ENCODE measurements at regions not wholly inside any gene's neighbourhood (a gene's known extent, or its start where the extent isn't known, plus 50 kb on each side); places are given as distances from the start of the nearest gene placed in this dataset.

DNA sequence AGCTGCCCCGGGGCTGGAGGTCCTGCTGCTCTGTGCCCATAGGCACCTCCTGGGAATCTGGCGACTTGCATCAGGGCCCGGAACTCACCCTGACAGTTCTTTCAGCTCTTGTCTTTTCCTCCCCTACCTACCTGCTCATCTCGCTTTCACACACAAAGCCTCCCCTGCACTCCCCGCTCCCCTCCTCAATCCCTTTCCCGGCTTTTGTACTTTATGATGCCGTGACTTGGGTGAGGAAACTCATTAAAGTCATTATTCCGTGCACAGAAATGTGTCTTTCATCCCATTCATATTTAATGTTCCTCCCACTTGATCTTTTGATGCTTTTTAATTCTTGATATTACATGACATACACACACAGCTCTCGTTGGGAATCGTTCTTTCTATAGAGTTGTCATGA, 218.6 kb downstream of the RPS24 start:
- Histone ChIP-seq H3K4me1 (ENCODE audit: control insufficient read depth in 1 of 2, insufficient read depth in 2 of 2, low read length in 2 of 2) (peaks cover 0 to 5% of the 10 kb centered on the region in 2 donors), H3K36me3 (ENCODE audit: control insufficient read depth in 1 of 2, insufficient read depth in 2 of 2, low read length in 2 of 2) (no peaks in the 10 kb centered on the region), H3K27me3 (ENCODE audit: low read depth, low read length) (no peaks in the 10 kb centered on the region), H3K9me3 (ENCODE audit: control insufficient read depth in 1 of 2, low read length in 2 of 2) (no peaks in the 10 kb centered on the region), H3K4me3 (ENCODE audit: low read depth in 1 of 2, low read length in 2 of 2) (no peak overlapping the region), H3K27ac (ENCODE audit: low read length) (no peak overlapping the region)

DNA sequence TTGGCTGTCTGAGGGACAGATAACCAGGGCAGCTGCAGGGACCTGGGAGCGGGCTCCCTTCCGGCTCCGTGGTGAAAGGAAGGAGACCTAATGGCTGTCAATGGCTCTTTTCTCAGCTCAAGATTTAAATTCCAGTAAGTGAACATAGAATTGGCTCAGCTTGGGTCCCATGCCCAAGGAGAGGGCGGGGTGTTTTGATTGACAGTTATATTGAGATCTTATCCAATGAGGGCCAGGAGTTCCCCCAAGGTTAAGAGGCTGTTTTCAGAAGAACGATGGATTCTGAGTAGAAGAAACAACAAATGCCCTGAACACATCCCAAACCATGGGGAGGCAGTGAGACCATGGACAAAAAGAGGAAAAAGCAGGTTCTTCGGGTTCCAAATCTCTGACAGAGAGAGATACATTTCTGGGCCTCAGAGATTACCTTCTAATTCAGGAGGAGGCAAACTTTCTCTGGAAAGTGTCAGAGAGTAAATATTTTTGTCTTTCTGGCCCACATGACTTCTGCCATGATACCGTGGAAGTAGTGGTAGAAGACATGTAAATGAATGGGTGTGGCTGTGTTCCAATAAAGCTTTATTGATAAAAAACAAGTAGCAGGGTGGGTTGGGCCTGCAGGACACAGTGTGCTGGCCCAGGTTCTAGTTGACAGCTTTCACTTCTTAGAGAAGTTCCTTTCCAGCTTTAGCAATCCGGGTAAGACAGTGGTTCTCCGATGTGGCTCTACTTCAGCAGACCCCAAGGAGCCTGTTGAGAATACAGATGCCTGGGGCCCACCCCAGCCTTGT, 219.6 kb downstream of the RPS24 start:
- Histone ChIP-seq H3K27me3 (ENCODE audit: low read depth, low read length) (no peaks in the 10 kb centered on the region), H3K4me3 (ENCODE audit: low read depth in 1 of 2, low read length in 2 of 2) (no peak overlapping the region), H3K36me3 (ENCODE audit: control insufficient read depth in 1 of 2, insufficient read depth in 2 of 2, low read length in 2 of 2) (no peaks in the 10 kb centered on the region), H3K4me1 (ENCODE audit: control insufficient read depth in 1 of 2, insufficient read depth in 2 of 2, low read length in 2 of 2) (peaks cover 0 to 5% of the 10 kb centered on the region in 2 donors), H3K9me3 (ENCODE audit: control insufficient read depth in 1 of 2, low read length in 2 of 2) (no peaks in the 10 kb centered on the region), H3K27ac (ENCODE audit: low read length) (no peak overlapping the region)

DNA sequence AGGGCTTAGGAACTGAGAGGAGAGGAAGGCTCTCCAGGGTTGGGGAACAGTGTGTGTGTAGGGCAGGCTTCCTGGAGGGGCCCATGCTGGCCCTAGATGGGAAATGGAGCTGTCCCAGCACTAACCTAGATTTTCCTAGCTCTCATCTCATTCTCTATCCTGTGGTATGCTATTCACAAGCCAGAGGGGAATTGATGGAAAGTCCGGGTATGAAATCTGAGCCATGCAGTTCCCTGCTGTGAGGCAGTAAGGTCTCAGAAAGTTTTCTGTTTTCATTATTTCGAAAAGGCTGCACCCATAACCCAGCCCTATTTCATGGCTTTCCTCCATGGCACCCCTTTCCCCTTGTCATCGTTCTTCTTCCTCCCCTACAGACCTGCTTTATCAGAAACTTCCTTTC, 220.3 kb downstream of the RPS24 start:
- H3K36me3 ChIP-seq (ENCODE audit: control insufficient read depth in 1 of 2, insufficient read depth in 2 of 2, low read length in 2 of 2) = no peaks in the 10 kb centered on the region
- no peaks in the 10 kb centered on the region for H3K9me3 ChIP-seq (ENCODE audit: control insufficient read depth in 1 of 2, low read length in 2 of 2)
- H3K27ac ChIP-seq (ENCODE audit: low read length) = no peak overlapping the region
- H3K4me3 ChIP-seq (ENCODE audit: low read depth in 1 of 2, low read length in 2 of 2) = no peak overlapping the region
- no peaks in the 10 kb centered on the region for H3K27me3 ChIP-seq (ENCODE audit: low read depth, low read length)
- H3K4me1 ChIP-seq (ENCODE audit: control insufficient read depth in 1 of 2, insufficient read depth in 2 of 2, low read length in 2 of 2) = peaks cover 0 to 5% of the 10 kb centered on the region in 2 donors

DNA sequence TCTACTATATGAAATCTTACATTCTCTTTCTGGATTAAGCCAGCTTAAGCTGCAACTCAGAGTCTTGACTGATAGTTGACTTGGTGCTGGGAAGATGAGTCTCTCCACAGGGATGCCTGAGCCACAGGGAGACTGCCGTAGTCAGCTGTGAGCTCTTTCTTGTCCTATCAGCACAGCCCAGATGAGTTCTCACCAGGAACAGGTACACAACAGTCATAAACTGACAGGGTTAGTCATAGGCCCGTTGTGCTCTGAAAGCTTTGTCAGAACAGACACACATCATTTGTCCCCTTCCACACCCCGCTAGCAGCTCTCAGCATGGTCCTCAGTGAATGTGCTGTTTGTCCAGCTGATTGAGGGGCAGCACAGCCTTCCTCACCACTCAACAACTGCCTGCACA, 221.6 kb downstream of the RPS24 start:
- H3K4me3 ChIP-seq (ENCODE audit: low read depth in 1 of 2, low read length in 2 of 2) = no peak overlapping the region
- H3K4me1 ChIP-seq (ENCODE audit: control insufficient read depth in 1 of 2, insufficient read depth in 2 of 2, low read length in 2 of 2) = peaks cover 0 to 5% of the 10 kb centered on the region in 2 donors
- no peaks in the 10 kb centered on the region for H3K27me3 ChIP-seq (ENCODE audit: low read depth, low read length)
- no peaks in the 10 kb centered on the region for H3K36me3 ChIP-seq (ENCODE audit: control insufficient read depth in 1 of 2, insufficient read depth in 2 of 2, low read length in 2 of 2)
- H3K9me3 ChIP-seq (ENCODE audit: control insufficient read depth in 1 of 2, low read length in 2 of 2) = no peaks in the 10 kb centered on the region
- H3K27ac ChIP-seq (ENCODE audit: low read length) = peak overlapping the region; percentile 47

DNA sequence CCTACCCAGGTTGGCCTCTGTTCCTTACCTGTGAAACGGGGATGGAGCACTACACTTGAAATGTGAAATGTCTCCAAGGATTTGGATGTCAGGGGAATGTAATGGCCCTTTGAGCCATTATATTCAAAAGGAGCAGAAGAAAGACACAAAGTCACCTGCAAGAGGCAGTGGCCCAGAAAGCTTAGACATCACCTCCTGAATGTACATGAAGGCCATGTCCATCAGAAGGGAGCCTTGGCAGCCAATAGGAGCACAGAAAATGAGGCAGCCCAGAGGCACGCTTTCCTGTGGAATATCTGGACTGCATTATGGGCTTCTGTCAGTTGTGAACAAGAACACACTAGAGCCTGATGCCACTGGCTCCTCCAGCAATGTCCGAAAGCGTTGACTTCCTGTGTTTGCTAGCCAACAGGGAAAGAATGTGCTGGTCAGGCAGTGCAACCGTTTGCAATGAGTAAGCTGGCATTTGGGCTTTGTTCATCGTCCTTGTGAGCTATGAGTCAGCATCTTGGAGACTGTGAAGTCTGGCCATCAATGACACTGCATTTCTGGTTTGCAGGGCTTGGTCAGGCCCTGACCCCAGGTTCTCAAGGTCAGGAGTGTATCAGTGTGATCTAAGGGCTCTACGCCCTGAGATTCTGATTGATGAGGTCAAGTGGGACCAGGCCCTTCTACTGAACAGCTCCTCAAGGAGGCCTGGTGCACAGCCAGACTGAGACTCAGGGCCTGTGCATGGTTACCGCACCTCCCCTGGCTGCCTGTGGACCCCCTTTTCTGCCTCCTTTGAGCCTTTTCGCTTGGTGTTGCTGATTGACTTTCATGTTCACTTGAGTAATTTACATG, 222.4 kb downstream of the RPS24 start:
- H3K4me3 ChIP-seq (ENCODE audit: low read depth in 1 of 2, low read length in 2 of 2) = no peak overlapping the region
- H3K4me1 ChIP-seq (ENCODE audit: control insufficient read depth in 1 of 2, insufficient read depth in 2 of 2, low read length in 2 of 2) = peaks cover 0 to 5% of the 10 kb centered on the region in 2 donors
- peak overlapping the region; percentile 67 for H3K27ac ChIP-seq (ENCODE audit: low read length)
- H3K27me3 ChIP-seq (ENCODE audit: low read depth, low read length) = no peaks in the 10 kb centered on the region
- H3K9me3 ChIP-seq (ENCODE audit: control insufficient read depth in 1 of 2, low read length in 2 of 2) = no peaks in the 10 kb centered on the region
- no peaks in the 10 kb centered on the region for H3K36me3 ChIP-seq (ENCODE audit: control insufficient read depth in 1 of 2, insufficient read depth in 2 of 2, low read length in 2 of 2)

DNA sequence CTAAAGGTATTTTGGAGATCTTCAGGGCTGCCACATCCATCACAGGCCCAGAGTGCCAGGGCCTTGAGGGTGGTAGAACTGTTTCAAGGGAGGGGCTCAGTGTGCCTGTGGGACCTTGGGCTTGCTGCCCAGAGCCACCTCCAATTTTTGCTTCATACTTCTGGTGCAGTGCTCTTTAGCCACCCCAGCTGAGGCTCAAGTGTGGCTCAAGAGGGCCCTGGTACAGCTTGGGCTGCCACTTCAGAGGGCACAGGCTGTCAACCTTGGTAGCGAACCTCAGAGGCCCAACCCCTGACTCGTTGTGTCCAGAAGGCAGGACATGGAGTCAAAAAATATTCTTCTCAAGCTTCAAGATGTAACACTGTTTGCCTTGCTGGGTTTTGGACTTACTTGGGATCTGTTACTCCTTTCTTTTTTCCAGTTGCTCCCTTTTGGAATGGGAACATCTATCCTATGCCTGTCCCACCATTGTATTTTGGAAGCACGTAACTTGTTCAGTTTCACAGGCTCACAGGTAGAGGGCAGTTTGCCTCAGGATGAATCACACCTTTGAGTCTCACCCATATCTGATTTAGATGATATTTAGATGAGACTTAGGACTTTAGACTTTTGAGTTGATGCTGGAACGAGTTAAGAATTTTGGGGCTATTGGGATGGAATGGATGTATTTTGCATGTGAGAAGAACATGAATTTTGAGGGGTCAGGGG, 224.8 kb downstream of the RPS24 start:
- Histone ChIP-seq H3K4me1 (ENCODE audit: control insufficient read depth in 1 of 2, insufficient read depth in 2 of 2, low read length in 2 of 2) (peaks cover 0 to 5% of the 10 kb centered on the region in 2 donors), H3K27ac (ENCODE audit: low read length) (no peak overlapping the region), H3K27me3 (ENCODE audit: low read depth, low read length) (no peaks in the 10 kb centered on the region), H3K36me3 (ENCODE audit: control insufficient read depth in 1 of 2, insufficient read depth in 2 of 2, low read length in 2 of 2) (no peaks in the 10 kb centered on the region), H3K9me3 (ENCODE audit: control insufficient read depth in 1 of 2, low read length in 2 of 2) (no peaks in the 10 kb centered on the region), H3K4me3 (ENCODE audit: low read depth in 1 of 2, low read length in 2 of 2) (no peak overlapping the region)

DNA sequence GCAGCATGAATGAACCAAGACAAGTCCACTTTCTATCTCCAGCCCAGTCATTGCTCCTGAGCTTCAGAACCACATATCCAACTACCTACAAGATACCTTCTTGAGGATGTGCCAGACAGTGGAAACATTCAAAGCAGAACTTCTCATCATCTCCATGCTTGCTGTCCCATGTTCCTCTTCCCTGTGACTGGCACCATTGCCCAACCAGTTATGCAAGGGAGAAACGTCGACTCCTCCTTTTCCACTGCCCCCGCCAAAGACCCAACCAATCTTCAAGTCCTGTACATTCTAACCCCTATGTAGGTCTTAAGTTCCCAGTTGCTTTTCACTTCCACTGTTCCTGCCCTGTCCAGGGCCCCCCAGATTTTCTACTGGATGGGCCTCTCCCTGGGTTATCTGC, 225.7 kb downstream of the RPS24 start:
- Histone ChIP-seq H3K36me3 (ENCODE audit: control insufficient read depth in 1 of 2, insufficient read depth in 2 of 2, low read length in 2 of 2) (no peaks in the 10 kb centered on the region), H3K27me3 (ENCODE audit: low read depth, low read length) (no peaks in the 10 kb centered on the region), H3K27ac (ENCODE audit: low read length) (no peak overlapping the region), H3K4me3 (ENCODE audit: low read depth in 1 of 2, low read length in 2 of 2) (no peak overlapping the region), H3K4me1 (ENCODE audit: control insufficient read depth in 1 of 2, insufficient read depth in 2 of 2, low read length in 2 of 2) (peaks cover 0 to 5% of the 10 kb centered on the region in 2 donors), H3K9me3 (ENCODE audit: control insufficient read depth in 1 of 2, low read length in 2 of 2) (no peaks in the 10 kb centered on the region)

DNA sequence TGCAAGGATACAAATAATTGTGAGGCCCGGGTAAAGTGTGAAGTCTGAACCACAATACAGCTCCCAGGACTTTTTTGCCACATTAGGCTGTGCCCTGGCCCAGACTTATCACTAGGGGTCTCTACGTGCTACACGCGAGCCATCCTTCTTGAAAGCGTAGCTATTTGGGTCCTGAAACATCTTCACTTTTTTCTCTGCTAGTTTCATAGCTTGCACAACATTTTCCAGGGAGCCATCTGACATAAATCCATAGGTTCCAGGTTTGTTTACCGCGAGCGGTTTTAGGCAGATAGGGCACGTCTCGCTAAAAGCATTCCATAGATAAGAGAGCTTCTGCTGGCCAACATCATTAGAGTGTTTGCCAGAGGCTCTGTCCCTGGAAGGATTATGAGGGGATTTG, 226.5 kb downstream of the RPS24 start:
- Histone ChIP-seq H3K36me3 (ENCODE audit: control insufficient read depth in 1 of 2, insufficient read depth in 2 of 2, low read length in 2 of 2) (no peaks in the 10 kb centered on the region), H3K27me3 (ENCODE audit: low read depth, low read length) (no peaks in the 10 kb centered on the region), H3K4me1 (ENCODE audit: control insufficient read depth in 1 of 2, insufficient read depth in 2 of 2, low read length in 2 of 2) (peaks cover 0 to 5% of the 10 kb centered on the region in 2 donors), H3K9me3 (ENCODE audit: control insufficient read depth in 1 of 2, low read length in 2 of 2) (no peaks in the 10 kb centered on the region), H3K4me3 (ENCODE audit: low read depth in 1 of 2, low read length in 2 of 2) (no peak overlapping the region), H3K27ac (ENCODE audit: low read length) (no peak overlapping the region)

DNA sequence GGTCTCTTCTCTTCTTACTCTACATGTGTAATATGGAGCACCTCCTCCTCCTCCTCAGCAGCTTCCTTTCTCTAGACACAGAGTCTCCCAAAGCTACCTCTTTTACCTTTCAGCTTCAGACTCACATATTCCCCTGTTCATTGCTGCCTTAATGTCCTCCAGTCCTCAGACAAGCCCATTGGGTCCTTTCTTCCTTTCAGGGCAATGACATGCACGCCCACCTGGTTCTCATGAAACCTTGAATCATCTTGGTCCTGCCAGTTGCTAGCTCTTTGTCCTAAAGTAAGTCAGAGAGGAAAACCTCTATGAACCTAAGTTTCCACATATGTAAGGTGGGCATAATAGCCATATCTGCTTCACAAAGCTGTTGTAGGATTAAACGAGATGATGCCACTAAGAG, 227.0 kb downstream of the RPS24 start:
- Histone ChIP-seq H3K4me3 (ENCODE audit: low read depth in 1 of 2, low read length in 2 of 2) (no peak overlapping the region), H3K4me1 (ENCODE audit: control insufficient read depth in 1 of 2, insufficient read depth in 2 of 2, low read length in 2 of 2) (peaks cover 0 to 2% of the 10 kb centered on the region in 2 donors), H3K27me3 (ENCODE audit: low read depth, low read length) (no peaks in the 10 kb centered on the region), H3K36me3 (ENCODE audit: control insufficient read depth in 1 of 2, insufficient read depth in 2 of 2, low read length in 2 of 2) (no peaks in the 10 kb centered on the region), H3K27ac (ENCODE audit: low read length) (no peak overlapping the region), H3K9me3 (ENCODE audit: control insufficient read depth in 1 of 2, low read length in 2 of 2) (no peaks in the 10 kb centered on the region)

DNA sequence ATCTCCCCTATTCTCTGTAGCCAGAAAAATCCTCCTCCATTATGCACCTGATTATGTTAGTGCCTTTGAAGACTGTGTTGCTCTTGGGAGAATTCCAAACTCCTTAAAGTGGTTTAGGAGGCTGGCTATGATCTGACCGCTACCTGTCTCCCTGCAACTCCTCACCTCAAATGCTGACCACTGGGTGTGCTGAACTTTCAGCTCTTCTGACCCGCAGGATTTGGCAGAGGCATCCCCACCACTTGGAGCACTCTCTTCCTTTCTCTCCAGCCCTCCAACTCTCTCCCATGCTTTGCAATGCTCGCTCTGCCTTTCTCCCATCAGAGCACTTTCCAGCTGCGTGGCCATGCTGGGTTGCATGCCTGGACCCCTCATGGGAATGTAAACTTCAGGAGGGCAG, 227.6 kb downstream of the RPS24 start:
- Histone ChIP-seq H3K27me3 (ENCODE audit: low read depth, low read length) (no peaks in the 10 kb centered on the region), H3K27ac (ENCODE audit: low read length) (no peak overlapping the region), H3K4me1 (ENCODE audit: control insufficient read depth in 1 of 2, insufficient read depth in 2 of 2, low read length in 2 of 2) (no peaks in the 10 kb centered on the region), H3K4me3 (ENCODE audit: low read depth in 1 of 2, low read length in 2 of 2) (no peak overlapping the region), H3K9me3 (ENCODE audit: control insufficient read depth in 1 of 2, low read length in 2 of 2) (no peaks in the 10 kb centered on the region), H3K36me3 (ENCODE audit: control insufficient read depth in 1 of 2, insufficient read depth in 2 of 2, low read length in 2 of 2) (no peaks in the 10 kb centered on the region)

DNA sequence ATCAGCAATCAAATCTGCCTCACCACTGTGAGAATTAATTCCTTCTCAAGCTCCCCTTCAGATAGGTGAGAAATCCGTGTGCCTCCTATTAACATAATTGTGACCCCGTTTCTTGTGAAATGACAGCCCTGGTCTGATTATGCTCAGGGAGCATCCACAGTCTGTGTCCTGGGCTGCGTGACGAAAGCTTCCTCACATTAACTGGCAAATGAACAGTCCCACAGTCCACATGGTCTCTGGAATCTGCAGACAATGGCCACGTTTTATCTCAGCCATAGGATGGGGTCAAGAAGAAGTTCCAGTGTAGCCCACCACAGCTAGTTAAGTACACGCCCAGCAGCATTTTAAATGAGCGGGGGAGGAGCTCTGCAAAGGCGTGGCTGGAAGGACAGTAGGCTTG, 229.2 kb downstream of the RPS24 start:
- Histone ChIP-seq H3K36me3 (ENCODE audit: control insufficient read depth in 1 of 2, insufficient read depth in 2 of 2, low read length in 2 of 2) (no peaks in the 10 kb centered on the region), H3K27ac (ENCODE audit: low read length) (no peak overlapping the region), H3K27me3 (ENCODE audit: low read depth, low read length) (no peaks in the 10 kb centered on the region), H3K9me3 (ENCODE audit: control insufficient read depth in 1 of 2, low read length in 2 of 2) (no peaks in the 10 kb centered on the region), H3K4me1 (ENCODE audit: control insufficient read depth in 1 of 2, insufficient read depth in 2 of 2, low read length in 2 of 2) (peaks cover 0 to 8% of the 10 kb centered on the region in 2 donors), H3K4me3 (ENCODE audit: low read depth in 1 of 2, low read length in 2 of 2) (no peak overlapping the region)

All from muscle layer of duodenum (tissue), 2 donors.